ENCODE measurements at regions not wholly inside any gene's neighbourhood (a gene's known extent, or its start where the extent isn't known, plus 50 kb on each side); places are given as distances from the start of the nearest gene placed in this dataset.
"Not testable (repeated sequence)": the region's sequence is repeated elsewhere in the genome, so short reads cannot be mapped to it uniquely, and the experiment has no call there.

GRCh38 chr11:91129596-91129995 is 906.7 kb upstream of the CHORDC1 start:
- no peak for DNase-seq

- no peak for DNase-seq
These were observed 901.5 kb upstream of the CHORDC1 start for GRCh38 chr11:91124363-91124762.

- DNase-seq: no peak
These were observed 892.3 kb upstream of the CHORDC1 start for GRCh38 chr11:91115116-91115515.

- no peak for DNase-seq
These were observed 881.4 kb upstream of the CHORDC1 start for GRCh38 chr11:91104237-91104636.

- DNase-seq: no peak
These were observed 877.6 kb upstream of the CHORDC1 start for GRCh38 chr11:91100427-91100826.

- DNase-seq: no peak
These were observed 874.2 kb upstream of the CHORDC1 start for GRCh38 chr11:91097083-91097482.

GRCh38 chr11:91093141-91093540 is 870.3 kb upstream of the CHORDC1 start:
- DNase-seq: no peak

GRCh38 chr11:91091563-91091962 is 868.7 kb upstream of the CHORDC1 start:
- no peak for DNase-seq

- DNase-seq: no peak
These were observed 863.2 kb upstream of the CHORDC1 start for GRCh38 chr11:91086028-91086427.

GRCh38 chr11:91082255-91082654 is 859.4 kb upstream of the CHORDC1 start:
- DNase-seq: no peak

GRCh38 chr11:91081440-91082043 is 858.7 kb upstream of the CHORDC1 start:
- peak; percentile 69 for DNase-seq

- no peak for DNase-seq
These were observed 855.4 kb upstream of the CHORDC1 start for GRCh38 chr11:91078221-91078620.

- no peak for DNase-seq
These were observed 852.3 kb upstream of the CHORDC1 start for GRCh38 chr11:91075032-91075695.

- no peak for DNase-seq
These were observed 844.8 kb upstream of the CHORDC1 start for GRCh38 chr11:91067666-91068065.

- DNase-seq: no peak
These were observed 843.7 kb upstream of the CHORDC1 start for GRCh38 chr11:91066456-91067047.

GRCh38 chr11:91063399-91063798 is 840.5 kb upstream of the CHORDC1 start:
- not testable (repeated sequence) for DNase-seq

GRCh38 chr11:91047882-91048281 is 825.0 kb upstream of the CHORDC1 start:
- no peak for DNase-seq

- no peak for DNase-seq
These were observed 823.4 kb upstream of the CHORDC1 start for GRCh38 chr11:91046261-91046660.

- no peak for DNase-seq
These were observed 818.8 kb upstream of the CHORDC1 start for GRCh38 chr11:91041626-91042025.

- peak; percentile 7 for DNase-seq
These were observed 800.9 kb upstream of the CHORDC1 start for GRCh38 chr11:91023731-91024130.

GRCh38 chr11:91011503-91011902 is 788.7 kb upstream of the CHORDC1 start:
- no peak for DNase-seq

GRCh38 chr11:91005458-91005857 is 782.6 kb upstream of the CHORDC1 start:
- no peak for DNase-seq

GRCh38 chr11:90997241-90997640 is 774.4 kb upstream of the CHORDC1 start:
- no peak for DNase-seq

GRCh38 chr11:90972159-90972558 is 749.3 kb upstream of the CHORDC1 start:
- not testable (repeated sequence) for DNase-seq

All from hindlimb muscle (tissue), 1 donor.